ENCODE measurements at regions not wholly inside any gene's neighbourhood (a gene's known extent, or its start where the extent isn't known, plus 50 kb on each side); places are given as distances from the start of the nearest gene placed in this dataset.

- ATAC-seq (no peak), DNase-seq (ENCODE audit: low read depth in 1 of 2, low spot score in 1 of 2) (no peak), FAIRE-seq (no peak)
- H3K4me1 ChIP-seq, result no peaks in the 10 kb centered on the region
- WGBS (ENCODE audit: missing lambda C conversion rate), result 94% methylated on average over 7 of the region's 7 CpGs
- no peaks in the 10 kb centered on the region for H3K9me3 ChIP-seq
- no peak for TF ChIP-seq RARB (CRISPR knock-in tag; IDR thresholded peaks at IDR 0.05)
- TF ChIP-seq POLR2A (IDR thresholded peaks at IDR 0.05; ENCODE audit: low read length), result no peak
- TF ChIP-seq CHD2 (IDR thresholded peaks at IDR 0.05; ENCODE audit: low read length, partially characterized antibody), result no peak
- no peak for TF ChIP-seq FOSB (CRISPR knock-in tag; IDR thresholded peaks at IDR 0.05)
- TF ChIP-seq, protein P1, sequence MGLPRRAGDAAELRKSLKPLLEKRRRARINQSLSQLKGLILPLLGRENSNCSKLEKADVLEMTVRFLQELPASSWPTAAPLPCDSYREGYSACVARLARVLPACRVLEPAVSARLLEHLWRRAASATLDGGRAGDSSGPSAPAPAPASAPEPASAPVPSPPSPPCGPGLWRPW (IDR thresholded peaks at IDR 0.05), result no peak
- TF ChIP-seq RFX5 (IDR thresholded peaks at IDR 0.05), result no peak
- no peak for TF ChIP-seq NR3C1 (IDR thresholded peaks at IDR 0.05)
- no peak for TF ChIP-seq MAFK (IDR thresholded peaks at IDR 0.05; ENCODE audit: partially characterized antibody)
- TF ChIP-seq, protein P2, sequence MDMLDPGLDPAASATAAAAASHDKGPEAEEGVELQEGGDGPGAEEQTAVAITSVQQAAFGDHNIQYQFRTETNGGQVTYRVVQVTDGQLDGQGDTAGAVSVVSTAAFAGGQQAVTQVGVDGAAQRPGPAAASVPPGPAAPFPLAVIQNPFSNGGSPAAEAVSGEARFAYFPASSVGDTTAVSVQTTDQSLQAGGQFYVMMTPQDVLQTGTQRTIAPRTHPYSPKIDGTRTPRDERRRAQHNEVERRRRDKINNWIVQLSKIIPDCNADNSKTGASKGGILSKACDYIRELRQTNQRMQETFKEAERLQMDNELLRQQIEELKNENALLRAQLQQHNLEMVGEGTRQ (IDR thresholded peaks at IDR 0.05), result no peak
- no peak for TF ChIP-seq MYC (IDR thresholded peaks at IDR 0.05; ENCODE audit: borderline replicate concordance, low read length)
- TF ChIP-seq ZFP36 (IDR thresholded peaks at IDR 0.05; ENCODE audit: borderline replicate concordance, partially characterized antibody), result no peak
- TF ChIP-seq BHLHE40 (IDR thresholded peaks at IDR 0.05; ENCODE audit: low read depth, low read length), result no peak
- TF ChIP-seq, protein P3, sequence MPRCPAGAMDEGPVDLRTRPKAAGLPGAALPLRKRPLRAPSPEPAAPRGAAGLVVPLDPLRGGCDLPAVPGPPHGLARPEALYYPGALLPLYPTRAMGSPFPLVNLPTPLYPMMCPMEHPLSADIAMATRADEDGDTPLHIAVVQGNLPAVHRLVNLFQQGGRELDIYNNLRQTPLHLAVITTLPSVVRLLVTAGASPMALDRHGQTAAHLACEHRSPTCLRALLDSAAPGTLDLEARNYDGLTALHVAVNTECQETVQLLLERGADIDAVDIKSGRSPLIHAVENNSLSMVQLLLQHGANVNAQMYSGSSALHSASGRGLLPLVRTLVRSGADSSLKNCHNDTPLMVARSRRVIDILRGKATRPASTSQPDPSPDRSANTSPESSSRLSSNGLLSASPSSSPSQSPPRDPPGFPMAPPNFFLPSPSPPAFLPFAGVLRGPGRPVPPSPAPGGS (IDR thresholded peaks at IDR 0.05), result no peak
- no peak for TF ChIP-seq FOSL2 (IDR thresholded peaks at IDR 0.05)
- TF ChIP-seq FOSL2 (CRISPR knock-in tag; IDR thresholded peaks at IDR 0.05), result no peak
- TF ChIP-seq, protein P4, sequence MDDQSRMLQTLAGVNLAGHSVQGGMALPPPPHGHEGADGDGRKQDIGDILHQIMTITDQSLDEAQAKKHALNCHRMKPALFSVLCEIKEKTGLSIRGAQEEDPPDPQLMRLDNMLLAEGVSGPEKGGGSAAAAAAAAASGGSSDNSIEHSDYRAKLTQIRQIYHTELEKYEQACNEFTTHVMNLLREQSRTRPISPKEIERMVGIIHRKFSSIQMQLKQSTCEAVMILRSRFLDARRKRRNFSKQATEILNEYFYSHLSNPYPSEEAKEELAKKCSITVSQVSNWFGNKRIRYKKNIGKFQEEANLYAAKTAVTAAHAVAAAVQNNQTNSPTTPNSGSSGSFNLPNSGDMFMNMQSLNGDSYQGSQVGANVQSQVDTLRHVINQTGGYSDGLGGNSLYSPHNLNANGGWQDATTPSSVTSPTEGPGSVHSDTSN (IDR thresholded peaks at IDR 0.05), result no peak
- no peak for TF ChIP-seq CHD4 (IDR thresholded peaks at IDR 0.05; ENCODE audit: borderline replicate concordance)
- TF ChIP-seq TP53 (CRISPR knock-in tag; IDR thresholded peaks at IDR 0.05), result no peak
- TF ChIP-seq CTCF (IDR thresholded peaks at IDR 0.05), result no peak
- no peak for TF ChIP-seq NFE2L2 (conservative IDR thresholded peaks at IDR 0.05; ENCODE audit: low read length)
- TF ChIP-seq EHMT2 (IDR thresholded peaks at IDR 0.05; ENCODE audit: low read depth), result no peak
- no peak overlapping the region for H3K4me3 ChIP-seq
- POLR2A ChIA-PET, result no interaction called here
- CTCF ChIA-PET, result interaction anchor here (0.6 to 25.0 kb wide), 10 partner anchors 8 to 242 kb away, joined by 3 to 454 read pairs (median 3); no protein-coding TSS in a partner anchor
- no peak overlapping the region for H3K4me2 ChIP-seq
- no peak overlapping the region for H3K27ac ChIP-seq
These were observed 63.0 kb downstream of the EXOSC2 start for GRCh38 chr9:130756455-130757152.

GRCh38 chr9:130759738-130760137 lies 66.2 kb downstream of the EXOSC2 start:
- TF ChIP-seq HOXB5 (CRISPR knock-in tag; IDR thresholded peaks at IDR 0.05), result no peak
- TF ChIP-seq, protein P4 (IDR thresholded peaks at IDR 0.05), result no peak
- no peak for TF ChIP-seq TP53 (CRISPR knock-in tag; IDR thresholded peaks at IDR 0.05)
- no peak for TF ChIP-seq MYC (IDR thresholded peaks at IDR 0.05; ENCODE audit: borderline replicate concordance, low read length)
- no peak for ATAC-seq
- Histone ChIP-seq H3K4me1 (no peaks in the 10 kb centered on the region), H3K4me2 (no peak overlapping the region), H3K9me3 (no peaks in the 10 kb centered on the region), H3K27ac (no peak overlapping the region), H3K4me3 (no peak overlapping the region)
- POLR2A ChIA-PET, result no interaction called here
- DNase-seq (ENCODE audit: low read depth in 1 of 2, low spot score in 1 of 2), result no peak
- CTCF ChIA-PET, result interaction anchor here (0.6 to 25.0 kb wide), 3 partner anchors 11 to 304 kb away, joined by 3 to 454 read pairs (median 25); no protein-coding TSS in a partner anchor
- WGBS (ENCODE audit: missing lambda C conversion rate), result 73% methylated on average over 4 of the region's 4 CpGs
- no peak for FAIRE-seq
